ENCODE measurements at regions not wholly inside any gene's neighbourhood (a gene's known extent, or its start where the extent isn't known, plus 50 kb on each side); places are given as distances from the start of the nearest gene placed in this dataset.
A peak's percentile ranks its signal among the peaks of the same experiment; 100 is the strongest.

GRCh38 chr5:3278643-3279042, 317.0 kb upstream of the IRX1 start:
- DNase-seq (no peak), ATAC-seq (replicated peaks in 1 of 2) (no peak)
- H3K27ac Mint-ChIP-seq = no peak overlapping the region
- H3K36me3 Mint-ChIP-seq (ENCODE audit: insufficient read depth in 2 of 2) = no peaks in the 10 kb centered on the region
- H3K4me1 Mint-ChIP-seq (ENCODE audit: low read depth) = peaks cover 4% of the 10 kb centered on the region
- H3K4me3 Mint-ChIP-seq = no peak overlapping the region
- peaks cover 4 to 5% of the 10 kb centered on the region in 2 donors for H3K9me3 Mint-ChIP-seq
- H3K27me3 Mint-ChIP-seq (ENCODE audit: low read depth) = no peaks in the 10 kb centered on the region

DNA sequence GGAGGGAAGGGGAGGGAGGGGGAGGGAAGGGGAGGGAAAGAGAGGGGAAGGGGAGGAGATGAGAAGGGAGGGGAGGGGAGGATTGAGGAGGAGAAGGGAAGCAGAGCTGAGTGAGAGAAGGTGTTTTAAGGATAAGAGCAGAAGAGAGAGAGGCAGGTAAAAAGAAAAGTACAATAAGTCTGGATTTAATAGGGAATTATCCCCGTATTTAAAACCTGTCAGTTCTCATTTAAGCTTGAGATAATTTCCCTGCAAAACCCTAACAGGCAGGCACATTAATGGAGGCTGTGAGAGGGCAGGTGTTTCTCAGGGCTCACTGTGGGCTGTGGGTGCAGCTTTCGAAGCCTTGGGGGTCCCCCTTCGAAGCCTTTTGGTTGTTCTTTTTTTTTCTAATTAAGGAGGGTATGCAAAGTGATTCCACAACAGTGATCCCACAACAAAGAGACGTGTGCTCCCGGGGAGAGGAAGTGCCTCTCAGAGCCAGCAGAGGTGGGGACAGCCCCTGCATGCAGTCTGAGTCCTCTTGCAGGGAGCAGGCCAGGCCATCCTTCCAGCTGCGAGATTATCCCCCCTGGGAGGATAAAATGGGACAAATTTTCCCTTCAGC, 317.9 kb upstream of the IRX1 start:
- DNase-seq = no peak
- H3K4me1 Mint-ChIP-seq (ENCODE audit: low read depth) = peaks cover 4% of the 10 kb centered on the region

DNA sequence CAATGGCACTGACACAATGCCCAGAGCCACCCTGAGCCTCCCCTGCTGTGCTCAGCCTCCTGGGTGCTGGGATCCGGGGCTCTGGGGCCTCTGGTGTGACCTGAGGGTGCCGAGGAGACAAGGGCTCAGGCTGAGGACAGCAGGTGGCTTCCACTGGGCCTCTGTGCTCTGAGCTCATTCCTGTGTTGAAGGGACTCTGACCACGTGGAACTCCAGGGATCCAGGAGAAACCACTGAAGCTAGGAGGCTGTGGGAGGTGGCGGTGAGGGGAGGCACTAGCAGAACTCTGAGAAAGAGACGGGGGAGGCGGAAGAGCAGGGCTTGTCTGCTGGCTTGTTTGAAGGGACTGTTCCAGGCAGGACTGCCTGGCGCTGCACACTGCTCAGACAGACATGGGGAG, 318.7 kb upstream of the IRX1 start:
- Mint-ChIP-seq H3K27me3 (ENCODE audit: low read depth) (no peaks in the 10 kb centered on the region), H3K36me3 (ENCODE audit: insufficient read depth in 2 of 2) (no peaks in the 10 kb centered on the region), H3K27ac (no peak overlapping the region), H3K9me3 (peaks cover 0 to 2% of the 10 kb centered on the region in 2 donors), H3K4me1 (ENCODE audit: low read depth) (peaks cover 4% of the 10 kb centered on the region), H3K4me3 (no peak overlapping the region)
- no peak for DNase-seq
- no peak for ATAC-seq (replicated peaks in 1 of 2)

More for the DNA sequence above, 317.9 kb upstream of the IRX1 start:
- Mint-ChIP-seq H3K9me3 (peaks cover 2 to 3% of the 10 kb centered on the region in 2 donors), H3K27ac (no peak overlapping the region), H3K27me3 (ENCODE audit: low read depth) (no peaks in the 10 kb centered on the region), H3K4me3 (no peak overlapping the region), H3K36me3 (ENCODE audit: insufficient read depth in 2 of 2) (no peaks in the 10 kb centered on the region)
- peak in 1 of 2 donors; percentile 40 for ATAC-seq (replicated peaks in 1 of 2)

GRCh38 chr5:3269395-3270169, 326.1 kb upstream of the IRX1 start:
- Mint-ChIP-seq H3K27me3 (ENCODE audit: low read depth) (no peaks in the 10 kb centered on the region), H3K36me3 (ENCODE audit: insufficient read depth in 2 of 2) (no peaks in the 10 kb centered on the region), H3K9me3 (peaks cover 0 to 1% of the 10 kb centered on the region in 2 donors), H3K4me1 (ENCODE audit: low read depth) (no peaks in the 10 kb centered on the region), H3K4me3 (no peak overlapping the region), H3K27ac (no peak overlapping the region)
- no peak for ATAC-seq (replicated peaks in 1 of 2)
- no peak for DNase-seq

DNA sequence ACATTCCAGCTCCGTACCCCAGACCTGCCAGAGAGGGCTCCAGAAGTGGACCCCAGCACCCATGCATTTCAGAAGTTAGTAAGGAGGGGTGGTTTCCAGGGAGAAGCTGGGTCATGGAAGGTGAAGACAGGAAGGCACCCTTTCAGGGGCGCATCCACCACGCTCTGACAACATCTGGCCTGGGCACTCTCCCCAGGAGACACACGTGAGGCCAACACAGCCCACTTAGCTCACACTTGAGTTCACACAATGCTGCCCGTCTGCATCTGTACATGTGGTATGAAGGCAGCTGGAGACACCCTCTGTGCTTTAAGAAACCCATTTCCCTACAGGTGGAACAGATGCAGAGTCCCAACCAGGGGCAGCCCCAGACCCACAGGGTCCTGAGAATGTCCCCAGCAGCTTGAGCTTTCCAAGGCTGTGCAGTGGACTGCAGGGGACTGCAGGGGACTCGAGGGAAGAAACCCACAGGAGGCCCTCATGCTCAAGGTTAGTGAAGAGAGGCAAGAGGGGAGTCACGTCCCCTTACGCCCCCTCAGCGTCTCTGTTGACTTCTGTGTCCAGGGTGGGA, 326.8 kb upstream of the IRX1 start:
- no peak overlapping the region for H3K27ac Mint-ChIP-seq
- H3K4me1 Mint-ChIP-seq (ENCODE audit: low read depth) = no peaks in the 10 kb centered on the region
- no peak for DNase-seq
- no peaks in the 10 kb centered on the region for H3K27me3 Mint-ChIP-seq (ENCODE audit: low read depth)
- ATAC-seq (replicated peaks in 1 of 2) = no peak
- no peak overlapping the region for H3K4me3 Mint-ChIP-seq
- H3K36me3 Mint-ChIP-seq (ENCODE audit: insufficient read depth in 2 of 2) = no peaks in the 10 kb centered on the region
- H3K9me3 Mint-ChIP-seq = no peaks in the 10 kb centered on the region

DNA sequence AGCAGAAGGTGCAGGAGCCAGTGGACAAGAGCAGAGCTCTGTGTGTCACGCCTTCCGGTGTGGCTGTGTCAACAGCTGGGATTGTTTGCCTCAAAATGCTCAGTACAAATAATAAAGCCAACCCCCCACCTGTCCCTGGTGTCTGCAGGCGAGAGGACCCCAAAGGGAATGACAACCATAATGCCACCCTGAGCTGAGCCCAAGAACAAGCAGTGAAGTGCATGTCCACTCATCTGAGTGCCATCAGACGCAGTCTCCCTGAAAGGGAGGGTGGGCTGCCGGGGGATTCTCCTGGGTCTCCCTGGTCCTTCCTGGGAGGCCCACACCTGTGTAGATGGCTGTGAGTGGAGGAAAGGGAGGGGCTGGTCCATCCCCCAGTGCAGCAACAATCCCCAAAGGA, 328.8 kb upstream of the IRX1 start:
- Mint-ChIP-seq H3K36me3 (ENCODE audit: insufficient read depth in 2 of 2) (no peaks in the 10 kb centered on the region), H3K27ac (no peak overlapping the region), H3K4me3 (no peak overlapping the region), H3K27me3 (ENCODE audit: low read depth) (no peaks in the 10 kb centered on the region), H3K9me3 (no peaks in the 10 kb centered on the region), H3K4me1 (ENCODE audit: low read depth) (no peaks in the 10 kb centered on the region)
- no peak for DNase-seq
- no peak for ATAC-seq (replicated peaks in 1 of 2)

- Mint-ChIP-seq H3K27ac (no peak overlapping the region), H3K9me3 (peaks cover under 1 to 1% of the 10 kb centered on the region in 2 donors), H3K4me1 (ENCODE audit: low read depth) (no peaks in the 10 kb centered on the region), H3K27me3 (ENCODE audit: low read depth) (no peaks in the 10 kb centered on the region), H3K36me3 (ENCODE audit: insufficient read depth in 2 of 2) (no peaks in the 10 kb centered on the region), H3K4me3 (no peak overlapping the region)
- ATAC-seq (replicated peaks in 1 of 2) (no peak), DNase-seq (no peak)
Observed at GRCh38 chr5:3265936-3266335, 329.7 kb upstream of the IRX1 start.

GRCh38 chr5:3265131-3265885, 330.3 kb upstream of the IRX1 start:
- Mint-ChIP-seq H3K27me3 (ENCODE audit: low read depth) (no peaks in the 10 kb centered on the region), H3K27ac (no peak overlapping the region)

GRCh38 chr5:3262451-3262850, 333.2 kb upstream of the IRX1 start:
- Mint-ChIP-seq H3K36me3 (ENCODE audit: insufficient read depth in 2 of 2) (no peaks in the 10 kb centered on the region), H3K4me3 (no peak overlapping the region), H3K27me3 (ENCODE audit: low read depth) (no peaks in the 10 kb centered on the region), H3K4me1 (ENCODE audit: low read depth) (no peaks in the 10 kb centered on the region), H3K9me3 (peaks cover 2% of the 10 kb centered on the region in 2 donors), H3K27ac (no peak overlapping the region)
- no peak for DNase-seq
- no peak for ATAC-seq (replicated peaks in 1 of 2)

More at GRCh38 chr5:3265131-3265885, 330.3 kb upstream of the IRX1 start:
- ATAC-seq (replicated peaks in 1 of 2) (no peak), DNase-seq (no peak)
- H3K4me3 Mint-ChIP-seq = no peak overlapping the region
- no peaks in the 10 kb centered on the region for H3K36me3 Mint-ChIP-seq (ENCODE audit: insufficient read depth in 2 of 2)
- H3K4me1 Mint-ChIP-seq (ENCODE audit: low read depth) = no peaks in the 10 kb centered on the region
- peaks cover 2% of the 10 kb centered on the region in 2 donors for H3K9me3 Mint-ChIP-seq

- Mint-ChIP-seq H3K4me3 (no peak overlapping the region), H3K4me1 (ENCODE audit: low read depth) (no peaks in the 10 kb centered on the region), H3K9me3 (peaks cover 2% of the 10 kb centered on the region in 2 donors), H3K27me3 (ENCODE audit: low read depth) (no peaks in the 10 kb centered on the region), H3K27ac (no peak overlapping the region), H3K36me3 (ENCODE audit: insufficient read depth in 2 of 2) (no peaks in the 10 kb centered on the region)
- DNase-seq (no peak), ATAC-seq (replicated peaks in 1 of 2) (no peak)
Observed at GRCh38 chr5:3261081-3261480, 334.6 kb upstream of the IRX1 start.

- Mint-ChIP-seq H3K9me3 (peaks cover 2 to 4% of the 10 kb centered on the region in 2 donors), H3K4me3 (no peak overlapping the region), H3K27ac (no peak overlapping the region), H3K27me3 (ENCODE audit: low read depth) (no peaks in the 10 kb centered on the region), H3K36me3 (ENCODE audit: insufficient read depth in 2 of 2) (no peaks in the 10 kb centered on the region), H3K4me1 (ENCODE audit: low read depth) (no peaks in the 10 kb centered on the region)
- DNase-seq (no peak), ATAC-seq (replicated peaks in 1 of 2) (no peak)
Observed at GRCh38 chr5:3258050-3258449, 337.6 kb upstream of the IRX1 start.

- ATAC-seq (replicated peaks in 1 of 2) (no peak), DNase-seq (no peak)
- Mint-ChIP-seq H3K4me1 (ENCODE audit: low read depth) (no peaks in the 10 kb centered on the region), H3K27ac (no peak overlapping the region), H3K27me3 (ENCODE audit: low read depth) (no peaks in the 10 kb centered on the region), H3K4me3 (no peak overlapping the region), H3K9me3 (peaks cover 10 to 11% of the 10 kb centered on the region in 2 donors), H3K36me3 (ENCODE audit: insufficient read depth in 2 of 2) (peaks cover 0 to 3% of the 10 kb centered on the region in 2 donors)
Observed at GRCh38 chr5:3252235-3252634, 343.4 kb upstream of the IRX1 start.

DNA sequence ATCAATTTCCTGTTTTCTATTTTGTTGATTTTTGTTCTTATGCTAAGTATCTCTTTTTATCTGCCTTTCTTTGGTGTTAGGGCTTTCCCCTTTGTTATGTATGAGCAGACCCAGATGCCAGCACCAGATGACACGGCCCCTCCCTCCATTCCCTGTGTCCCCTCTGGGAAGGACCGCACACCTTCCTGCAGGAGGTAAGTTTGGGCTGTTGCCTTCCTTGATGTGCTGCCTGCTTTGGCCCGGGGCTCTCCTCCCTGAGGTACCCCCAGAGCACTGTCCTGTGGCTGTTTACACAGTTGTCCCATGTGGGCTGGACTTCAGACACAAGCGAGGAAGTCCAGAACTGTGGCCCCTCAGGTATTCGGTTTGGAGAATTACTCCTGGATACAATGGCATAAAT, 343.8 kb upstream of the IRX1 start:
- Mint-ChIP-seq H3K36me3 (ENCODE audit: insufficient read depth in 2 of 2) (peaks cover 0 to 3% of the 10 kb centered on the region in 2 donors), H3K4me3 (no peak overlapping the region), H3K9me3 (peaks cover 10 to 11% of the 10 kb centered on the region in 2 donors), H3K4me1 (ENCODE audit: low read depth) (no peaks in the 10 kb centered on the region), H3K27ac (no peak overlapping the region), H3K27me3 (ENCODE audit: low read depth) (no peaks in the 10 kb centered on the region)
- no peak for ATAC-seq (replicated peaks in 1 of 2)
- no peak for DNase-seq

Measured in activated T-cell treated with anti-CD3 and anti-CD28 coated beads, Interleukin-2, amount 50 U/mL, for 72 hours (primary cell).